ENCODE measurements at regions not wholly inside any gene's neighbourhood (a gene's known extent, or its start where the extent isn't known, plus 50 kb on each side); places are given as distances from the start of the nearest gene placed in this dataset.

GRCh38 chr13:79807554-79807953 lies 326.6 kb downstream of the NDFIP2 start:
- TF ChIP-seq EP300 (IDR thresholded peaks at IDR 0.05) = no peak
- no peak for TF ChIP-seq CTCF (IDR thresholded peaks at IDR 0.05)
- no peak for TF ChIP-seq POLR2A (IDR thresholded peaks at IDR 0.05; ENCODE audit: low read depth)
- no peak for TF ChIP-seq POLR2AphosphoS5 (IDR thresholded peaks at IDR 0.05)

Measured in esophagus muscularis mucosa (tissue), 4 donors.